Activated B cell treated with CpG ODN at 0.5 μM for 24 hours (primary cell): ENCODE measurements at regions not wholly inside any gene's neighbourhood (a gene's known extent, or its start where the extent isn't known, plus 50 kb on each side); places are given as distances from the start of the nearest gene placed in this dataset.

ENCODE experiments used
- ATAC-seq: fragments of 200-7000 bp; cut with Tn5 transposase; one replicate; pipeline ENCODE4 v1.10.0; 2021; ENCODE audit warnings: low read depth, mild to moderate bottlenecking, moderate library complexity
- CTCF ChIA-PET: fragments of 350-600 bp; sonication (Branson Sonifier 250); formaldehyde crosslinking; loops from one replicate; lab custom pipeline; 2021; ENCODE audit warnings: antibody characterized with exemption; lab: Charles Lee
- POLR2A ChIA-PET: fragments of 350-600 bp; sonication (Branson Sonifier 250); formaldehyde crosslinking; loops from one replicate; lab custom pipeline; 2021; ENCODE audit warnings: antibody characterized with exemption; lab: Charles Lee
- DNase-seq: peaks from one replicate; pipeline ENCODE4 v3.0.0; 2022
- H3K27ac Mint-ChIP-seq: one replicate; pipeline ENCODE4 v1.8.0; 2020; ENCODE audit warnings: mixed read lengths
- H3K27me3 Mint-ChIP-seq: one replicate; pipeline ENCODE4 v1.8.0; 2021; ENCODE audit warnings: mixed read lengths
- H3K36me3 Mint-ChIP-seq: one replicate; pipeline ENCODE4 v1.8.0; 2021; ENCODE audit warnings: low read depth, mixed read lengths
- H3K4me1 Mint-ChIP-seq: one replicate; pipeline ENCODE4 v1.8.0; 2021; ENCODE audit warnings: mixed read lengths
- H3K4me3 Mint-ChIP-seq: one replicate; pipeline ENCODE4 v1.8.0; 2020; ENCODE audit warnings: mild to moderate bottlenecking, mixed read lengths
- H3K9me3 Mint-ChIP-seq: one replicate; pipeline ENCODE4 v1.8.0; 2020; ENCODE audit warnings: mixed read lengths
- intact Hi-C: fragments of 100-400 bp; cut with micrococcal nuclease; formaldehyde crosslinking; loops from one replicate; pipeline ENCODE4 v1.15.1; 2024
- TF ChIP-seq, protein P1 (sequence below): fragments of 200-600 bp; IDR thresholded peaks from one replicate; pipeline ENCODE4 v1.8.0; 2022; ENCODE audit warnings: antibody characterized with exemption, mild to moderate bottlenecking

DNA sequence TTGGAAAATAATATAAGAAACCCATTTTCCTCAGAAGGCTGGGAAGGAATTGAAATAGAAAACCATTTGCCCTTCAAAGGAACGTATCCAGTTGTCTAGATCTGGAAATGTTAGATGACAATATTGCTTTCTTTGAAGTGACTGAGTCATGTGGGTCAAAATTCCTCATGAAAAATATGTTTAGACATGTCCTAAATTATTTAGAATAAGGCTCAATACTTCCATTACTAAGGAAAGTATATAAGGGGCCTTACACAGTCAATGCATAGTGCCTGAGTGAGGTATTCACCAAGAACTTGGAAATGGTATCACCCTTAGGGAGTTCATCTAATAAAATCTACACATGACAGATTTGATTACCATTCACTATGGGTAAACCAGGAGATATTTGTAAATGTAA, 619.8 kb upstream of the KCNMB2 start:
- intact Hi-C loops: no loop called here
- Mint-ChIP-seq H3K36me3 (no peaks in the 10 kb centered on the region), H3K27ac (no peak overlapping the region), H3K9me3 (peaks cover 3% of the 10 kb centered on the region), H3K4me3 (no peak overlapping the region), H3K27me3 (no peaks in the 10 kb centered on the region), H3K4me1 (no peaks in the 10 kb centered on the region)
- ATAC-seq (no peak), DNase-seq (no peak)
- TF ChIP-seq, protein P1, sequence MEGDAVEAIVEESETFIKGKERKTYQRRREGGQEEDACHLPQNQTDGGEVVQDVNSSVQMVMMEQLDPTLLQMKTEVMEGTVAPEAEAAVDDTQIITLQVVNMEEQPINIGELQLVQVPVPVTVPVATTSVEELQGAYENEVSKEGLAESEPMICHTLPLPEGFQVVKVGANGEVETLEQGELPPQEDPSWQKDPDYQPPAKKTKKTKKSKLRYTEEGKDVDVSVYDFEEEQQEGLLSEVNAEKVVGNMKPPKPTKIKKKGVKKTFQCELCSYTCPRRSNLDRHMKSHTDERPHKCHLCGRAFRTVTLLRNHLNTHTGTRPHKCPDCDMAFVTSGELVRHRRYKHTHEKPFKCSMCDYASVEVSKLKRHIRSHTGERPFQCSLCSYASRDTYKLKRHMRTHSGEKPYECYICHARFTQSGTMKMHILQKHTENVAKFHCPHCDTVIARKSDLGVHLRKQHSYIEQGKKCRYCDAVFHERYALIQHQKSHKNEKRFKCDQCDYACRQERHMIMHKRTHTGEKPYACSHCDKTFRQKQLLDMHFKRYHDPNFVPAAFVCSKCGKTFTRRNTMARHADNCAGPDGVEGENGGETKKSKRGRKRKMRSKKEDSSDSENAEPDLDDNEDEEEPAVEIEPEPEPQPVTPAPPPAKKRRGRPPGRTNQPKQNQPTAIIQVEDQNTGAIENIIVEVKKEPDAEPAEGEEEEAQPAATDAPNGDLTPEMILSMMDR: no peak
- CTCF ChIA-PET: no interaction called here
- POLR2A ChIA-PET: no interaction called here

DNA sequence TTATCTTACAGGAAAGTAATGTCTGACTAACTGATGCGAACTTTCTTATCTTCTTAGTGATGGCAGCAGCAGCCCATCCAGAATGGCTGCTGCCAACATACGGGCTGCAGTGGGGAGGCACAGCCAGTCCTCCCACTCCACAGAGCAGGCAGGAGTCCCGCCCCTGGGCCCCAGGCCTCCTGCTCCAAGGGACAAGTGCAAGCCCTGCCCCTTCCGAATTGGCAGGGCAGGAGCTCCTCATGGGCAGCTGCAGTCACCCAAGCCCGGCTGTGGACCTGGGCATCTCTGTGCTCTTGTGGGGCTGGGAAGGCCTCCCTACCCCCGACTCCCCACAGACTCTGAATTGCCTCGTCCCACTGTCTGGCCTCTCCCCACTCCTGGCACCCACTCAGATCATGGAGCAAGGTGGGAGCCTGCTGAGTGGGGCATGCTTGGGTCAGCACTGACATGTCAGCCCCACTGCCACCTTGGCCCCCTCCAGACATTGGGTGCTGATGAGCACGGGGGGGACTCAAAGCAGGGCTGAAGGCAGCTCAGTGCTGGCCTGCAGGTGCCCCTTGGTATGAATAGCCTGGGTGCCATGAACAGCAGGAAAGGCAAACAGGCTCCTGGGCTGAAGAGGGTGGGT, 618.9 kb upstream of the KCNMB2 start:
- intact Hi-C loops: no loop called here
- Mint-ChIP-seq H3K9me3 (peaks cover 3% of the 10 kb centered on the region), H3K4me3 (no peak overlapping the region), H3K27me3 (no peaks in the 10 kb centered on the region), H3K27ac (no peak overlapping the region), H3K36me3 (no peaks in the 10 kb centered on the region), H3K4me1 (no peaks in the 10 kb centered on the region)
- POLR2A ChIA-PET: interaction anchor here (0.5 kb wide), 1 partner anchor 613 kb away, joined by 3 read pairs; no protein-coding TSS in a partner anchor
- ATAC-seq (no peak), DNase-seq (no peak)
- TF ChIP-seq, protein P1: no peak
- CTCF ChIA-PET: no interaction called here

DNA sequence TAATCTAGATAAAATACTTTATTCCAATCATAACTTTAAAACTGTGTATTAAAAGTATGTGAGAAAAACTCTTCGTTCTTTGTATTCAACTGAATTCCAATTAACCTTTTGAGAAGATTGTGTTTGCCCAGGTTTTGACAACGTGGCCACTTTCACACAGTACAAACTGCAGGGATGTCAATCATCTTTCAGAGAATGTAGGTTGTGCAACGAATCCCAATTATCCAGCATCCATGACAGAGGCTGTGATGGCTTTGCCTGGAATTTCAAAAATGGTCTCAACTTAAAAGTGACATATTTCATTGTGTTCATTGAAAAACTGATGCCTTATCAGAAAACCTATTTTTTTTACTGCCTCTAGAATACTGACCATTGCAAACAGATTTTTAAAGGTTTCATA, 615.1 kb upstream of the KCNMB2 start:
- CTCF ChIA-PET: no interaction called here
- no peak overlapping the region for H3K4me3 Mint-ChIP-seq
- TF ChIP-seq, protein P1: no peak
- H3K4me1 Mint-ChIP-seq: no peaks in the 10 kb centered on the region
- H3K27ac Mint-ChIP-seq: no peak overlapping the region
- intact Hi-C loops: no loop called here
- no peaks in the 10 kb centered on the region for H3K27me3 Mint-ChIP-seq
- peaks cover 4% of the 10 kb centered on the region for H3K9me3 Mint-ChIP-seq
- POLR2A ChIA-PET: no interaction called here
- DNase-seq (no peak), ATAC-seq (no peak)
- H3K36me3 Mint-ChIP-seq: no peaks in the 10 kb centered on the region

DNA sequence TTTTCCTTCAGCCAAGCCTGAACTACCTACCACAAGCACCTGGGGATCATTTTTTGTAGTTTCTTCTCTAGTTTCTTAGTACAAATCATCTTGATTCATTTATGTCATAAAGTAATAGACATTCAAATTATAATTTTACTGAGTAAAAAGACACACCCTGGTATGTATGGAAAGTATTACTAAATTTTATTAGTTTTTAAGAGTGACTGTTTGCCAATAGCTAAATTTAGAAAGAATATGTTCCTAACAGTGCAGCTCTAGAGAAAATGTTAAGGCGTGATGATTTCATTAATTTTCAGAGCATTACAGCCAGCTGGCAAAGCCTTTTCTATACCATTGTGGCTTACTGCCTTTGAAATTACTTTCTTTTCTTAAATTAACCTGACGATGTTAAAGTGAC, 612.0 kb upstream of the KCNMB2 start:
- H3K36me3 Mint-ChIP-seq: no peaks in the 10 kb centered on the region
- no peak for DNase-seq
- ATAC-seq: no peak
- H3K9me3 Mint-ChIP-seq: peaks cover 4% of the 10 kb centered on the region
- H3K27me3 Mint-ChIP-seq: no peaks in the 10 kb centered on the region
- H3K27ac Mint-ChIP-seq: no peak overlapping the region
- CTCF ChIA-PET: no interaction called here
- TF ChIP-seq, protein P1: no peak
- intact Hi-C loops: no loop called here
- POLR2A ChIA-PET: no interaction called here
- no peak overlapping the region for H3K4me3 Mint-ChIP-seq
- no peaks in the 10 kb centered on the region for H3K4me1 Mint-ChIP-seq

DNA sequence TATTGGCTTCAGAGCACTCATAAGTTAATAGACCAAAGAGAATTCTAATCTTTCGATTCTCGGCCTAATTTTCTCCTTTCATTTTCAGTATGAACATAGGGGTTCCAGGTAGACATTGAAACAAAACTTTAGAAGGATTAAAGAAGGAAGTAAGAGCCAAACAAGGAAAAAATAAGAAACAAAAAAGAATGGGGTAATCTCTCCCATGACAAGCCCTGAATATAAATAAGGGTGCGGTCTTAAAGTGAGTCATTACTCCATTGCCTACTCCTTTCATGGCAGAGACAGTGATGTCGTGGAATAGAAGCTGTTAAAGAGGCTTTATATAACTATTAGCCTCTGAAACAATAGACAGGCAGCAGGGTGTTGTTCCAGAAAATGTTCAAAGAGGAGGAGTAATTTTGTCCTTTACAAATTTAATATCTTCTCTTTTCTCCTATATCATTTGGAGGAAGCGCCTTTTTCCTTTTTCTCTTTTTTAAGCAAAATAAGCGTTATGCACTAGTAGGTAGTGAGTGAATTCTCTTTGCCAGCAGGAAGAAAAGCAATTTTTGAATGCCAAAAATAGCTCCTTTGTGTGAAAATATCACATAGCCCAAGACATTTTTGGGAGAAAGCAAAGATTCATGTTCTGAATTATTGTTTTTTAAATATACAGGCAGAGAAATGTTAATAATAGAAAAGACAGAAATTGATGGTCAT, 607.9 kb upstream of the KCNMB2 start:
- intact Hi-C loops: no loop called here

More for the DNA sequence above, 607.9 kb upstream of the KCNMB2 start:
- Mint-ChIP-seq H3K9me3 (peaks cover 2% of the 10 kb centered on the region), H3K27ac (no peak overlapping the region), H3K27me3 (no peaks in the 10 kb centered on the region), H3K36me3 (no peaks in the 10 kb centered on the region), H3K4me3 (no peak overlapping the region), H3K4me1 (no peaks in the 10 kb centered on the region)
- POLR2A ChIA-PET: no interaction called here
- CTCF ChIA-PET: no interaction called here
- DNase-seq (no peak), ATAC-seq (no peak)
- TF ChIP-seq, protein P1: no peak
